ENCODE measurements at regions not wholly inside any gene's neighbourhood (a gene's known extent, or its start where the extent isn't known, plus 50 kb on each side); places are given as distances from the start of the nearest gene placed in this dataset.
A peak's percentile ranks its signal among the peaks of the same experiment; 100 is the strongest.

- no peak for ATAC-seq
Observed at GRCh38 chr12:91918431-91918830, 227.2 kb downstream of the BTG1 start.

DNA sequence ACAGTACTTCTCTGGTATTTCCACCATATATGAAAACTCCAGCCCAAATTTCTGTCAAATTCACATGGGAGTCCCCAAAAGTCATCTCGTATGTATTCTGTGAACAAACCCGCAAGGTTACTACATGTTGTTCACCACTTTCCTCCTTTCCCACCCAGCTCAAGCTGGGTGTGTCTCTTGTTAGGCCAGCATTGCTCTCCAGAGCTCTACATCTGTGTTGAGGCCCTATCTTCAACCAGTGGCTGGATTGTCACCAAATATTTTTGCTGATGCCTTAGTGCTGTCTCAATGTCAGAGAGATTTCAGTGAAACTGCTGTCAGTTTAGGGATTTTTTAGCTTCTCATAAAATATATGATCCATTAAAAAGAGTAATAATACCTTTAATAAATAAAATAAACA is 230.9 kb downstream of the BTG1 start:
- Histone ChIP-seq H3K36me3 (ENCODE audit: low read depth, low read length) (no peaks in the 10 kb centered on the region), H2AFZ (ENCODE audit: low read length) (no peak overlapping the region), H3F3A (ENCODE audit: low read length, unreplicated experiment) (no peaks in the 10 kb centered on the region), H3K4me1 (ENCODE audit: insufficient read depth, low read length) (no peaks in the 10 kb centered on the region), H3K27me3 (ENCODE audit: low read length) (no peaks in the 10 kb centered on the region), H3K9ac (ENCODE audit: low read length) (no peak overlapping the region), H3K4me2 (ENCODE audit: low read length) (no peak overlapping the region), H4K20me1 (ENCODE audit: low read length) (no peaks in the 10 kb centered on the region), H3K79me2 (ENCODE audit: low read length) (no peaks in the 10 kb centered on the region), H3K9me2 (replicated peaks; ENCODE audit: low read length) (no peaks in the 10 kb centered on the region), H3K9me3 (ENCODE audit: low read length) (no peaks in the 10 kb centered on the region), H3K27ac (ENCODE audit: low read length) (no peak overlapping the region), H3K4me3 (ENCODE audit: low read length) (no peak overlapping the region)
- no peak for ATAC-seq
- intact Hi-C loops (cut with micrococcal nuclease), result no loop called here
- TF ChIP-seq, protein P1, sequence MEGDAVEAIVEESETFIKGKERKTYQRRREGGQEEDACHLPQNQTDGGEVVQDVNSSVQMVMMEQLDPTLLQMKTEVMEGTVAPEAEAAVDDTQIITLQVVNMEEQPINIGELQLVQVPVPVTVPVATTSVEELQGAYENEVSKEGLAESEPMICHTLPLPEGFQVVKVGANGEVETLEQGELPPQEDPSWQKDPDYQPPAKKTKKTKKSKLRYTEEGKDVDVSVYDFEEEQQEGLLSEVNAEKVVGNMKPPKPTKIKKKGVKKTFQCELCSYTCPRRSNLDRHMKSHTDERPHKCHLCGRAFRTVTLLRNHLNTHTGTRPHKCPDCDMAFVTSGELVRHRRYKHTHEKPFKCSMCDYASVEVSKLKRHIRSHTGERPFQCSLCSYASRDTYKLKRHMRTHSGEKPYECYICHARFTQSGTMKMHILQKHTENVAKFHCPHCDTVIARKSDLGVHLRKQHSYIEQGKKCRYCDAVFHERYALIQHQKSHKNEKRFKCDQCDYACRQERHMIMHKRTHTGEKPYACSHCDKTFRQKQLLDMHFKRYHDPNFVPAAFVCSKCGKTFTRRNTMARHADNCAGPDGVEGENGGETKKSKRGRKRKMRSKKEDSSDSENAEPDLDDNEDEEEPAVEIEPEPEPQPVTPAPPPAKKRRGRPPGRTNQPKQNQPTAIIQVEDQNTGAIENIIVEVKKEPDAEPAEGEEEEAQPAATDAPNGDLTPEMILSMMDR (conservative IDR thresholded peaks at IDR 0.05; ENCODE audit: low read depth, low read length), result no peak
- TF ChIP-seq EZH2phosphoT487 (IDR thresholded peaks at IDR 0.05; ENCODE audit: borderline replicate concordance, low read length) (no peak), EZH2 (IDR thresholded peaks at IDR 0.05; ENCODE audit: low read length, unreplicated experiment) (no peak)
- no peak for DNase-seq
- no TSS peak for BruUV-seq (replicated peaks)
- POLR2A ChIA-PET (ENCODE audit: unreplicated experiment), result no interaction called here
- CTCF ChIA-PET, result no interaction called here

More at GRCh38 chr12:91918431-91918830, 227.2 kb downstream of the BTG1 start:
- Histone ChIP-seq H4K20me1 (ENCODE audit: low read length) (no peaks in the 10 kb centered on the region), H2AFZ (ENCODE audit: low read length) (no peak overlapping the region), H3F3A (ENCODE audit: low read length, unreplicated experiment) (no peaks in the 10 kb centered on the region), H3K36me3 (ENCODE audit: low read depth, low read length) (no peaks in the 10 kb centered on the region), H3K9me2 (replicated peaks; ENCODE audit: low read length) (no peaks in the 10 kb centered on the region), H3K9ac (ENCODE audit: low read length) (no peak overlapping the region), H3K4me1 (ENCODE audit: insufficient read depth, low read length) (no peaks in the 10 kb centered on the region), H3K27me3 (ENCODE audit: low read length) (no peaks in the 10 kb centered on the region), H3K4me3 (ENCODE audit: low read length) (no peak overlapping the region), H3K79me2 (ENCODE audit: low read length) (no peaks in the 10 kb centered on the region), H3K27ac (ENCODE audit: low read length) (no peak overlapping the region), H3K9me3 (ENCODE audit: low read length) (no peaks in the 10 kb centered on the region), H3K4me2 (ENCODE audit: low read length) (no peak overlapping the region)
- TF ChIP-seq, protein P1 (conservative IDR thresholded peaks at IDR 0.05; ENCODE audit: low read depth, low read length), result no peak
- no peak for TF ChIP-seq EZH2phosphoT487 (IDR thresholded peaks at IDR 0.05; ENCODE audit: borderline replicate concordance, low read length)
- TF ChIP-seq EZH2 (IDR thresholded peaks at IDR 0.05; ENCODE audit: low read length, unreplicated experiment), result no peak
- no peak for DNase-seq
- BruUV-seq (replicated peaks), result no TSS peak
- CTCF ChIA-PET, result no interaction called here
- POLR2A ChIA-PET (ENCODE audit: unreplicated experiment), result no interaction called here
- intact Hi-C loops (cut with micrococcal nuclease), result no loop called here

DNA sequence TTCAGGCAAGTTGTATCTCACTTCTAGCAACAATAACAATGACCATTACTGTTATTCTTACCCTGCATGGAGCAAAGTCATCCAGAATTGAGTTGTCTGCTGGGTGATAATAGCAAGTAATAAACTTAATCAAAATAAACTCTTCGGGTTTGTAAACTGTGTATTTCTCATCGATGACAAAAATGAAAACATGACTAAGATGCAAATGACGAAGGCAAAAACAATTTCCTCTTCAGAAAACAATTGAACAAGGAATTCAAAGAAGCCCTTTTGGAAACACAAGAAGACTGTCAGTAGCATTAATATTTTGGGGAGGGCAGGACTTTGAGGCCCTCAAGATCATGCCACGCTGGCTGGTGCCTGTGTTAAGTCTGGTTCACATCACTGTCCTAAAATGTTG is 232.0 kb downstream of the BTG1 start:
- ATAC-seq, result no peak
- intact Hi-C loops (cut with micrococcal nuclease), result no loop called here

More for the DNA sequence above, 232.0 kb downstream of the BTG1 start:
- H3K9me3 ChIP-seq (ENCODE audit: low read length), result no peaks in the 10 kb centered on the region
- H3K27ac ChIP-seq (ENCODE audit: low read length), result no peak overlapping the region
- H3K36me3 ChIP-seq (ENCODE audit: low read depth, low read length), result no peaks in the 10 kb centered on the region
- no peaks in the 10 kb centered on the region for H4K20me1 ChIP-seq (ENCODE audit: low read length)
- H3K4me2 ChIP-seq (ENCODE audit: low read length), result no peak overlapping the region
- POLR2A ChIA-PET (ENCODE audit: unreplicated experiment), result no interaction called here
- BruUV-seq (replicated peaks), result no TSS peak
- no peaks in the 10 kb centered on the region for H3K4me1 ChIP-seq (ENCODE audit: insufficient read depth, low read length)
- H3F3A ChIP-seq (ENCODE audit: low read length, unreplicated experiment), result no peaks in the 10 kb centered on the region
- H3K9me2 ChIP-seq (replicated peaks; ENCODE audit: low read length), result no peaks in the 10 kb centered on the region
- H3K9ac ChIP-seq (ENCODE audit: low read length), result no peak overlapping the region
- DNase-seq, result peak; percentile 27
- H3K27me3 ChIP-seq (ENCODE audit: low read length), result no peaks in the 10 kb centered on the region
- H3K4me3 ChIP-seq (ENCODE audit: low read length), result no peak overlapping the region
- CTCF ChIA-PET, result no interaction called here
- TF ChIP-seq, protein P1 (conservative IDR thresholded peaks at IDR 0.05; ENCODE audit: low read depth, low read length), result no peak
- no peak for TF ChIP-seq EZH2 (IDR thresholded peaks at IDR 0.05; ENCODE audit: low read length, unreplicated experiment)
- TF ChIP-seq EZH2phosphoT487 (IDR thresholded peaks at IDR 0.05; ENCODE audit: borderline replicate concordance, low read length), result no peak
- no peak overlapping the region for H2AFZ ChIP-seq (ENCODE audit: low read length)
- H3K79me2 ChIP-seq (ENCODE audit: low read length), result no peaks in the 10 kb centered on the region

All from PC-3 (cell line).